H9 (cell line): ENCODE measurements at regions not wholly inside any gene's neighbourhood (a gene's known extent, or its start where the extent isn't known, plus 50 kb on each side); places are given as distances from the start of the nearest gene placed in this dataset.

ENCODE experiments used
- DNase-seq: peaks from one replicate; pipeline ENCODE4 v3.0.0-alpha.2; 2017
- H2AFZ ChIP-seq: one replicate; pipeline ENCODE4 v1.6.1; 2013; ENCODE audit warnings: mild to moderate bottlenecking, low read length, control low read depth, moderate library complexity
- H2AK5ac ChIP-seq: 2 replicates; pipeline ENCODE4 v1.6.1; 2013; ENCODE audit warnings: low read length, control low read depth, mixed read lengths; ENCODE audit not compliant: insufficient read length
- H2BK120ac ChIP-seq: one replicate; pipeline ENCODE4 v1.6.1; 2013; ENCODE audit warnings: low read depth, mild to moderate bottlenecking, low read length, control low read depth, inconsistent platforms; ENCODE audit not compliant: poor library complexity, severe bottlenecking
- H2BK12ac ChIP-seq: 2 replicates; pipeline ENCODE4 v1.6.1; 2013; ENCODE audit warnings: low read length, control low read depth, mixed read lengths, low read depth; ENCODE audit not compliant: insufficient read length
- H2BK15ac ChIP-seq: 2 replicates; pipeline ENCODE4 v1.6.1; 2013; ENCODE audit warnings: low read depth, low read length, control low read depth
- H2BK20ac ChIP-seq: one replicate; pipeline ENCODE4 v1.6.1; 2013; ENCODE audit warnings: low read depth, mild to moderate bottlenecking, low read length, control low read depth, inconsistent platforms; ENCODE audit not compliant: poor library complexity, severe bottlenecking
- H2BK5ac ChIP-seq: 2 replicates; pipeline ENCODE4 v1.6.1; 2013; ENCODE audit warnings: low read length, control low read depth, mixed read lengths; ENCODE audit not compliant: insufficient read length
- H3K14ac ChIP-seq: 2 replicates; pipeline ENCODE4 v1.6.1; 2013; ENCODE audit warnings: low read length, control low read depth; ENCODE audit not compliant: insufficient read depth
- H3K18ac ChIP-seq: 2 replicates; pipeline ENCODE4 v1.6.1; 2013; ENCODE audit warnings: low read depth, mild to moderate bottlenecking, mixed read lengths, low read length, control low read depth; ENCODE audit not compliant: insufficient read length
- H3K23ac ChIP-seq: 2 replicates; pipeline ENCODE4 v1.6.1; 2013; ENCODE audit warnings: low read length, control low read depth, mixed read lengths, low read depth; ENCODE audit not compliant: insufficient read length
- H3K23me2 ChIP-seq: 2 replicates; pipeline ENCODE4 v1.6.1; 2013; ENCODE audit warnings: low read depth, mild to moderate bottlenecking, mixed read lengths, low read length, control low read depth; ENCODE audit not compliant: insufficient read length, poor library complexity, severe bottlenecking
- H3K27ac ChIP-seq: 2 replicates; pipeline ENCODE4 v1.5.1; 2013; ENCODE audit warnings: low read length, control low read depth, mixed read lengths, low read depth; ENCODE audit not compliant: insufficient read length
- H3K27me3 ChIP-seq: 2 replicates; pipeline ENCODE4 v1.6.1; 2013; ENCODE audit warnings: low read length, control low read depth, inconsistent platforms; ENCODE audit not compliant: insufficient read depth
- H3K4ac ChIP-seq: 2 replicates; pipeline ENCODE4 v1.6.1; 2013; ENCODE audit warnings: low read depth, mild to moderate bottlenecking, control low read depth, inconsistent platforms, low read length, moderate library complexity
- H3K4me1 ChIP-seq: 2 replicates; pipeline ENCODE4 v1.6.1; 2013; ENCODE audit warnings: low read length, control low read depth, inconsistent platforms; ENCODE audit not compliant: insufficient read depth
- H3K4me2 ChIP-seq: 2 replicates; pipeline ENCODE4 v1.6.1; 2013; ENCODE audit warnings: low read length, control low read depth, mixed read lengths; ENCODE audit not compliant: insufficient read length, insufficient read depth
- H3K56ac ChIP-seq: 2 replicates; pipeline ENCODE4 v1.6.1; 2013; ENCODE audit warnings: low read depth, mild to moderate bottlenecking, mixed read lengths, low read length, control low read depth; ENCODE audit not compliant: insufficient read length
- H3K79me1 ChIP-seq: 2 replicates; pipeline ENCODE4 v1.6.1; 2013; ENCODE audit warnings: low read depth, mild to moderate bottlenecking, moderate library complexity, low read length, control low read depth, inconsistent platforms; ENCODE audit not compliant: insufficient read depth, poor library complexity, severe bottlenecking
- H3K79me2 ChIP-seq: 2 replicates; pipeline ENCODE4 v1.6.1; 2013; ENCODE audit warnings: low read length, control low read depth, inconsistent platforms; ENCODE audit not compliant: insufficient read depth
- H3K9ac ChIP-seq: 2 replicates; pipeline ENCODE4 v1.6.1; 2013; ENCODE audit warnings: low read length, control low read depth, mixed read lengths; ENCODE audit not compliant: insufficient read length; ENCODE audit errors: extremely low read depth
- H3K9me3 ChIP-seq: one replicate; pipeline ENCODE4 v1.6.1; 2013; ENCODE audit warnings: low read depth, low read length, inconsistent platforms; ENCODE audit not compliant: control insufficient read depth
- H3T11ph ChIP-seq: one replicate; pipeline ENCODE4 v1.6.1; 2013; ENCODE audit warnings: mild to moderate bottlenecking, low read length, control low read depth, inconsistent platforms
- H4K20me1 ChIP-seq: one replicate; pipeline ENCODE4 v1.6.1; 2013; ENCODE audit not compliant: control insufficient read depth, insufficient read length, insufficient read depth
- H4K5ac ChIP-seq: 2 replicates; pipeline ENCODE4 v1.6.1; 2013; ENCODE audit warnings: low read depth, mild to moderate bottlenecking, mixed read lengths, low read length, control low read depth; ENCODE audit not compliant: insufficient read length
- H4K8ac ChIP-seq: replicated peaks from 2 replicates; pipeline ENCODE4 v1.6.1; 2013; ENCODE audit warnings: low read length, control low read depth, mixed read lengths, low read depth; ENCODE audit not compliant: insufficient read length
- H4K91ac ChIP-seq: 2 replicates; pipeline ENCODE4 v1.6.1; 2013; ENCODE audit warnings: low read depth, mild to moderate bottlenecking, moderate library complexity, mixed read lengths, low read length, control low read depth; ENCODE audit not compliant: insufficient read length
- H3K27ac Mint-ChIP-seq, 3 experiments: 2 replicates in 2 of 3; 3 replicates in 1 of 3; pipeline ENCODE4 v1.8.0; 2020 to 2021; ENCODE audit warnings: mixed read lengths in 3 of 3, mild to moderate bottlenecking in 1 of 3, moderate library complexity in 1 of 3
- H3K27me3 Mint-ChIP-seq: 2 replicates; pipeline ENCODE4 v1.8.0; 2021; ENCODE audit warnings: low read depth, mild to moderate bottlenecking, moderate library complexity, mixed read lengths
- H3K36me3 Mint-ChIP-seq, 3 experiments: 2 replicates in 2 of 3; 3 replicates in 1 of 3; pipeline ENCODE4 v1.8.0; 2020 to 2021; ENCODE audit warnings: low read depth in 3 of 3, mixed read lengths in 3 of 3; ENCODE audit not compliant: insufficient read depth in 1 of 3
- H3K4me1 Mint-ChIP-seq, 2 experiments: 2 replicates each; pipeline ENCODE4 v1.8.0; 2020; ENCODE audit warnings: mixed read lengths in 2 of 2
- H3K4me3 Mint-ChIP-seq, 2 experiments: 2 replicates in 1 of 2; 3 replicates in 1 of 2; pipeline ENCODE4 v1.8.0; 2020 to 2021; ENCODE audit warnings: mild to moderate bottlenecking in 2 of 2, mixed read lengths in 2 of 2, moderate library complexity in 1 of 2
- H3K9me3 Mint-ChIP-seq, 2 experiments: 2 replicates in 1 of 2; 3 replicates in 1 of 2; pipeline ENCODE4 v1.8.0; 2020; ENCODE audit warnings: mild to moderate bottlenecking in 2 of 2, mixed read lengths in 2 of 2, moderate library complexity in 1 of 2
- WGBS: extraction: QIAGEN DNeasy Blood & Tissue Kit; methylation state at CpG from one replicate; pipeline ENCODE4 v1.1.7; 2013; ENCODE audit warnings: missing lambda C conversion rate, low lambda C conversion rate, mixed read lengths; ENCODE audit not compliant: insufficient read length; ENCODE audit errors: extremely low coverage; 5-methylcytosine and 5-hydroxymethylcytosine counted together
- TF ChIP-seq, protein P1 (sequence below): fragments of 200-600 bp; sonication (generic); conservative IDR thresholded peaks from 3 replicates; pipeline ENCODE4 v1.8.0; 2021; ENCODE audit warnings: antibody characterized with exemption, mild to moderate bottlenecking

DNA sequence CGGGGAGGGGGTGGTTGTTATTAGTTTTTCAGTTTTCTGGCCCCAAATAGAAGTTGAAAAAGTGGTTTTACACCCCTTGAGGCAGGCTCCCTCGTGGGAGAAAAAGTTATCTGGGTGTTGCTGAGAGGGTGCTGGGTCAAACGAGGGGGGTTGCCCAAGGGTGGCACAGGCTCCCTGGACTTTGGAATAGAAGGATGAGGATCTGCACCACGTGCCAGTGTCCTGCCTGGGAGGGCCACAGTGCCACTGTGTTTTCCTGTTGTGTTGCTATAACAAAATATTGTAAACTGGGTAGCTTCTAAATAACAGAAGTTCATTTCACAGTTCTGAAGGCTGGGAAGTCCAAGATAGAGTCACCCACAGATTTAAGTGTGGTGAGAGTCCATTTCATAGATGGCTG lies 181.9 kb downstream of the CXCL12 start:
- H3K23me2 ChIP-seq, result no peaks in the 10 kb centered on the region
- peaks cover 0 to 22% (median 7%) of the 10 kb centered on the region in 3 experiments; a peak in 4 of 7 replicates for H3K36me3 Mint-ChIP-seq
- H2AFZ ChIP-seq, result no peak overlapping the region
- peaks cover 12 to 18% of the 10 kb centered on the region in 2 experiments; a peak in 4 of 5 replicates for H3K9me3 Mint-ChIP-seq
- H2BK12ac ChIP-seq, result no peak overlapping the region
- no peak overlapping the region for H3K18ac ChIP-seq
- H3K27me3 Mint-ChIP-seq, result no peaks in the 10 kb centered on the region; the same call in 1 of the 2 replicates
- H3K9me3 ChIP-seq, result no peaks in the 10 kb centered on the region
- H3T11ph ChIP-seq, result no peak overlapping the region
- H3K4me1 Mint-ChIP-seq, result peaks cover 12 to 23% of the 10 kb centered on the region in 2 experiments
- H2BK5ac ChIP-seq, result no peak overlapping the region
- no peaks in the 10 kb centered on the region for H3K79me2 ChIP-seq
- H2AK5ac ChIP-seq, result no peak overlapping the region
- no peaks in the 10 kb centered on the region for H3K27me3 ChIP-seq
- no peak overlapping the region for H2BK120ac ChIP-seq
- no peak overlapping the region for H3K14ac ChIP-seq
- H2BK15ac ChIP-seq, result no peak overlapping the region
- no peak overlapping the region for H3K27ac Mint-ChIP-seq
- no peak overlapping the region for H4K91ac ChIP-seq
- no peak overlapping the region for H3K4me3 Mint-ChIP-seq
- H3K56ac ChIP-seq, result no peak overlapping the region
- DNase-seq, result no peak
- no peak overlapping the region for H4K8ac ChIP-seq
- no peak overlapping the region for H3K4ac ChIP-seq
- TF ChIP-seq, protein P1, sequence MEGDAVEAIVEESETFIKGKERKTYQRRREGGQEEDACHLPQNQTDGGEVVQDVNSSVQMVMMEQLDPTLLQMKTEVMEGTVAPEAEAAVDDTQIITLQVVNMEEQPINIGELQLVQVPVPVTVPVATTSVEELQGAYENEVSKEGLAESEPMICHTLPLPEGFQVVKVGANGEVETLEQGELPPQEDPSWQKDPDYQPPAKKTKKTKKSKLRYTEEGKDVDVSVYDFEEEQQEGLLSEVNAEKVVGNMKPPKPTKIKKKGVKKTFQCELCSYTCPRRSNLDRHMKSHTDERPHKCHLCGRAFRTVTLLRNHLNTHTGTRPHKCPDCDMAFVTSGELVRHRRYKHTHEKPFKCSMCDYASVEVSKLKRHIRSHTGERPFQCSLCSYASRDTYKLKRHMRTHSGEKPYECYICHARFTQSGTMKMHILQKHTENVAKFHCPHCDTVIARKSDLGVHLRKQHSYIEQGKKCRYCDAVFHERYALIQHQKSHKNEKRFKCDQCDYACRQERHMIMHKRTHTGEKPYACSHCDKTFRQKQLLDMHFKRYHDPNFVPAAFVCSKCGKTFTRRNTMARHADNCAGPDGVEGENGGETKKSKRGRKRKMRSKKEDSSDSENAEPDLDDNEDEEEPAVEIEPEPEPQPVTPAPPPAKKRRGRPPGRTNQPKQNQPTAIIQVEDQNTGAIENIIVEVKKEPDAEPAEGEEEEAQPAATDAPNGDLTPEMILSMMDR, result no peak
- H3K27ac ChIP-seq, result no peak overlapping the region
- no peaks in the 10 kb centered on the region for H3K4me1 ChIP-seq
- no peak overlapping the region for H3K4me2 ChIP-seq
- H2BK20ac ChIP-seq, result no peak overlapping the region
- WGBS, result no CpG with 5 or more reads among the region's 4 CpGs
- H3K23ac ChIP-seq, result no peak overlapping the region
- H4K20me1 ChIP-seq, result no peaks in the 10 kb centered on the region
- H3K79me1 ChIP-seq, result no peaks in the 10 kb centered on the region
- H4K5ac ChIP-seq, result no peak overlapping the region
- no peak overlapping the region for H3K9ac ChIP-seq
